ENCODE measurements at regions not wholly inside any gene's neighbourhood (a gene's known extent, or its start where the extent isn't known, plus 50 kb on each side); places are given as distances from the start of the nearest gene placed in this dataset.

- ChIA-PET RAD21 (ENCODE audit: unreplicated experiment) (no interaction called here), CTCF (interaction anchor here (1.4 kb wide), 1 partner anchor 25 kb away, joined by 3 read pairs; no protein-coding TSS in a partner anchor), POLR2A (no interaction called here), SMC1A (ENCODE audit: uncharacterized antibody, unreplicated experiment) (no interaction called here)
- DNase-seq (ENCODE audit: low read depth, low spot score) (no peak), FAIRE-seq (no peak), ATAC-seq (no peak)
- 22% methylated on average over 2 of the region's 5 CpGs for WGBS (ENCODE audit: insufficient coverage, insufficient replicate concordance, low lambda C conversion rate, missing lambda C conversion rate)
- no TSS peak for BruUV-seq (replicated peaks)
- Histone ChIP-seq H2AFZ (ENCODE audit: control insufficient read depth, low read depth, low read length) (no peak overlapping the region), H3K4me2 (ENCODE audit: control insufficient read depth, insufficient read depth) (no peak overlapping the region), H4K20me1 (ENCODE audit: control insufficient read depth, insufficient read depth) (no peaks in the 10 kb centered on the region), H3K4me1 (ENCODE audit: control insufficient read depth, insufficient read depth, low read length) (no peaks in the 10 kb centered on the region), H3K4me3 (no peak overlapping the region), H3K36me3 (ENCODE audit: control insufficient read depth in 2 of 2, insufficient read depth in 2 of 2, low read length in 1 of 2) (no peaks in the 10 kb centered on the region), H3K79me2 (ENCODE audit: control insufficient read depth, insufficient read depth, low read length) (no peaks in the 10 kb centered on the region), H3K27ac (ENCODE audit: control insufficient read depth, insufficient read depth) (no peak overlapping the region), H3K9me3 (replicated peaks; ENCODE audit: control insufficient read depth, insufficient read depth, low read length) (no peaks in the 10 kb centered on the region), H3K27me3 (replicated peaks in 1 of 2; ENCODE audit: control insufficient read depth in 2 of 2, insufficient read depth in 2 of 2, low read length in 1 of 2) (no peaks in the 10 kb centered on the region; a peak in 2 of 4 replicates), H3K9ac (ENCODE audit: control insufficient read depth, insufficient read depth, low read length) (no peak overlapping the region)
- TF ChIP-seq BMI1 (IDR thresholded peaks at IDR 0.05; ENCODE audit: borderline replicate concordance): no peak
- TF ChIP-seq MLLT1 (IDR thresholded peaks at IDR 0.05): no peak
- no peak for TF ChIP-seq FOS (IDR thresholded peaks at IDR 0.05; ENCODE audit: borderline replicate concordance, extremely low read depth, insufficient read length)
- TF ChIP-seq TAF1 (IDR thresholded peaks at IDR 0.05; ENCODE audit: borderline replicate concordance, low read depth, low read length): no peak
- TF ChIP-seq MXI1 (IDR thresholded peaks at IDR 0.05; ENCODE audit: low read depth, low read length): no peak
- TF ChIP-seq TBL1XR1 (IDR thresholded peaks at IDR 0.05; ENCODE audit: low read depth, low read length): no peak
- TF ChIP-seq SREBF1 (IDR thresholded peaks at IDR 0.05; ENCODE audit: low read length): no peak
- TF ChIP-seq BACH1 (IDR thresholded peaks at IDR 0.05; ENCODE audit: borderline replicate concordance): no peak
- TF ChIP-seq NFIC (IDR thresholded peaks at IDR 0.05; ENCODE audit: low read depth, low read length): no peak
- TF ChIP-seq GATAD2B (conservative IDR thresholded peaks at IDR 0.05; ENCODE audit: low read depth): no peak
- intact Hi-C loops (cut with micrococcal nuclease; ENCODE audit: unreplicated experiment) (no loop called here), in situ Hi-C loops (cut with MboI) (no loop called here)
Observed at GRCh38 chr11:10993640-10994039, 135.8 kb upstream of the ZBED5 start.
